Stimulated activated CD8-positive, alpha-beta memory T cell treated with anti-CD3 and anti-CD28 coated beads, Interleukin-15, amount 100 ng/mL, for 48 hours (primary cell): ENCODE measurements at regions not wholly inside any gene's neighbourhood (a gene's known extent, or its start where the extent isn't known, plus 50 kb on each side); places are given as distances from the start of the nearest gene placed in this dataset.
"Not testable (repeated sequence)": the region's sequence is repeated elsewhere in the genome, so short reads cannot be mapped to it uniquely, and the experiment has no call there.

Source experiments
- DNase-seq, 2 donors: peaks; one replicate each; pipeline ENCODE4 v3.0.0-alpha.2; 2020; ENCODE audit warnings: low read depth in 2 of 2

DNA sequence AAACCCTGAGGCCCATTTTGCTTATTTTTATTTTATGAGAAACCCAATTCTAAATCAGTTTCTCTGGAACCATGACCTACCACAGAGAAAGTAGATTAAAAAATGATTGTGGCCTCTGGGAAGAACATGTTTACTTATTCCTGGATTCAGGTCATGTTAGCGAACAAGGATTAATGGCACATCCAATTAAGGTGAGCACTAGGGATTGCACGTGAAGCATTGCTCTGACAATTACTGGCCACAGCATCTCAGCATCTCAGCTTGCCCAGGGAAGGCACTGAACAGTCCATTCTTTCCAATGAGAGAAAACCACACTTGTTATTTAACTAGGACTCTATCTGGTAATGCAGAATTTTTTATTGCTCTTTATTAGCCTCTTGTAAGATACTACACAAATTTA lies 119.8 kb downstream of the ZNF330 start:
- no peak for DNase-seq

DNA sequence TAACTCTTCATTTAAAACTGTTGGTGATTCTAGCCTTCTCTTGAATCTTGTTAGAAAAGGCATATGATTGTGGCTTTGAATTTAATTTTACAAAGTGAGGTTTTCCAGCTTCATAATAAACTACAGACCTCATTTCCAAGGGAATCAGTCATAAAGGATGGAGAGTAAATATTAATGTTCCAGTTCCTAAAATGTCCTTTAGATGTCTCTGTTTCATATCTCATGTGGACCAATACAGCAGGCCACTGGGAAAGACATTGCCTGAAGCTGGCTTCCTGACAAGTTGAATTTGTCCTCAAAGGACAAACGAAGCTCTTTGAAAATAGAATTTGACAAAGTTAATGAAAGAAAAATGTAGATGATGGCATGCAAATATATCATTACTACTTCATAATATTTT lies 125.4 kb downstream of the ZNF330 start:
- DNase-seq = no peak

DNA sequence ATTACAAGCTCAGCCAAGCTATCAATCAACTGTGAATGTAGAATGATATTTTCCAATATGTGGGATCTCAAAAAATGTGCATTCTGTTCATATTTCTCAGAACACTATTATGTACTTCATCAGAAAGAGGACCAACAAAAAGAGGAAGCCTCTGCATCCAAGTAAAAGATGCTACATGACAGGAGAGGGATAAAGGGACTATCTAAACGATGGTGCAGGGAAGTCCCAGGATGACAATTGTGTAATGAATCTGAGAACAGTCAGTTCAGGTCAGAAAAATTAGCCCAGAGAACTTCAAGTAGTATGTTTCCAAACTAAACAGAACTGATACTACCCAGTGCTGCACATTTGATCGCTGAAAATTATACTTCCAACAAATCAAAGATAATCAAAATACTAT lies 127.0 kb downstream of the ZNF330 start:
- no peak for DNase-seq

GRCh38 chr4:141348125-141348524 lies 127.4 kb downstream of the ZNF330 start:
- no peak for DNase-seq

DNA sequence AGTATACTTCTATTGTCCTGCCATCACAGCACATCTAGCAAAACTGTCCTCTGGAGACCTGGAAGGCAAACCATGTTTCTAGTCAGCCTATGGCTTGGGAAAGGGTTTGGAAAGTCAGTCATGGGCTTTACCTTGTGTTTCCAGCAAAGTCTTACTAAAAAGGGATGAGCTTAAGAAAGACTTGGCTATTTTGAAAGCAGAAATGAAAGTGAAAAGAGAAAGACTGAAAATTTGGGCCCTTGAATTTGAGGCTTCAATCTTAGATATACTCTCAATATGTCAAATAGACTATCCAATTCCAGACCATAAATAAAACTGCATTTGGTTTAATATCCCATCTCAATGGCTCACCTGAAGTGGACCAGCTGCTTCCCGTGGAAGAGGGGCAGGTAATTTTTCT lies 127.9 kb downstream of the ZNF330 start:
- no peak for DNase-seq

GRCh38 chr4:141349236-141349635 lies 128.5 kb downstream of the ZNF330 start:
- DNase-seq = no peak

- no peak for DNase-seq
These were observed 129.6 kb downstream of the ZNF330 start for GRCh38 chr4:141350122-141350905.

GRCh38 chr4:141352331-141352730 lies 131.6 kb downstream of the ZNF330 start:
- DNase-seq = no peak

GRCh38 chr4:141352909-141353525 lies 132.3 kb downstream of the ZNF330 start:
- DNase-seq = no peak

DNA sequence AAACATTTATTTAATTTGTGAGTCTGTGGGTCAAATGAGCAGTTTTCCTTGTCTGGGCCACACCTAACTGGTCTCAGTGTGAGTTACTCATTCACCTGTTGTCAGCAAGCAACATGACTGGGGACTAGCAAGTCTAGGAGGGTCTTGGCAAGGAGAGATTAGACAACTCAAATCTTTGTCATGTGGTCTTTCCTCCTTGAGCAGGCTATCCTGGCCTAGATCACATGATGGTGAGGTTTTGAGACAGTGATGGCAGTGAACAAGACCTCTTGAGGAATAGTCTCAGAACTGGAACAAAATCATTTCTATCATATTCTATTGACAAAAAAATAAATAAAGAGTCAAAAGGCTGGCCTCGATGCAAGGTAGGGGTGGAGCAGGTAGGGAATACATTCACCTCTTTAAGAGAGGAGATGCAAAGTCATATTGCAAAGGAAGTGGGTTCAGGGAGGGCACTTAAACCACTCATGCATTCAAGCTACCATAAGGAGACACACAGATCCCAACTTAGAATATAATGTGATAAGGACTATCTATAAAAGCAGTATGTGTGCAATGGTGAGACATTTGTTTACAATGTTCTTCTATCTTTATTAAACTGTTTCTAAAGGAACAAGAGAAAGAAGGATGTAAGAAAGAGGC lies 135.7 kb downstream of the ZNF330 start:
- DNase-seq = no peak

GRCh38 chr4:141356963-141357335 lies 136.3 kb downstream of the ZNF330 start:
- DNase-seq = no peak

- not testable (repeated sequence) for DNase-seq
These were observed 147.5 kb downstream of the ZNF330 start for GRCh38 chr4:141368241-141368640.

DNA sequence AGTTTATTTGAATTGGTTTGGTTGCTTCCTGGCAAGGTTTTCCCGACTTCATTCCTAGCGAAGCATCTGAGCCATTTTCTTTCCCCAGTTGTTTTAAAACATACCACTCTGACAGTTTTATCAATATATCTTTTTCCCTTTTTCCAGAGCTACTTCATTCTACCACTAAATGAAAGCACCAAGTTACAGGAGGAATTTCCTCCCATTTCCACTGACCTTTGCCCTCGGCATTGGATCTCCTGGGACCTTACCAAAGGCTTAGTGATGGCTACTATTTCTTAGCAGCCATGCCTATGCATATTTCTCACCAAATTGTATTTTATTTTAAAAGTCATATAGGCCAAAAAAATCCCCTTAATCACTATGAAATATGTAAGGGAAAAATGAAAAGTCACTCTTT lies 150.5 kb downstream of the ZNF330 start:
- DNase-seq = no peak

GRCh38 chr4:141375855-141376254 lies 155.2 kb downstream of the ZNF330 start:
- no peak for DNase-seq

DNA sequence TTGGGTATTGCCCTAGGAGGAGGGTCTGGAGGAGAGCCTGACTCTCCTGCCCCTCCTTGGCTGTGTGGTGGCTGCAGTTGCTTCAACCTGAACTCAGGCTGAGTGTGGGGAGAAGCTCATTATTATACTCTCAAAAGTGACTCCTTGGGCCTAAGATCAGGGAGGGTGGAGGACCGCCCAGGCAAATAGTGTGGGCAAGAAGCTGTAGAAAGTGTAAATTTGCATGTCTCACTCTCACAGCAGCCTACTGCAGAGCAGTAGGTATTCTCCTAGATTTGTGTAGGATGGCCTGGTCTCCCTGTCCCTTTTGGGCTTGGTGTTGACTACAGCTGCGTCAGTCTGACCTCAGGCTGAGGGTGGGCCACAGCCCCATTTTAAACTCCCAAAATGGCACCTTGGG lies 156.1 kb downstream of the ZNF330 start:
- DNase-seq = no peak

GRCh38 chr4:141387299-141387698 lies 166.6 kb downstream of the ZNF330 start:
- no peak for DNase-seq

GRCh38 chr4:141388481-141388880 lies 167.8 kb downstream of the ZNF330 start:
- DNase-seq = no peak

- no peak for DNase-seq
These were observed 169.0 kb downstream of the ZNF330 start for GRCh38 chr4:141389649-141390048.

DNA sequence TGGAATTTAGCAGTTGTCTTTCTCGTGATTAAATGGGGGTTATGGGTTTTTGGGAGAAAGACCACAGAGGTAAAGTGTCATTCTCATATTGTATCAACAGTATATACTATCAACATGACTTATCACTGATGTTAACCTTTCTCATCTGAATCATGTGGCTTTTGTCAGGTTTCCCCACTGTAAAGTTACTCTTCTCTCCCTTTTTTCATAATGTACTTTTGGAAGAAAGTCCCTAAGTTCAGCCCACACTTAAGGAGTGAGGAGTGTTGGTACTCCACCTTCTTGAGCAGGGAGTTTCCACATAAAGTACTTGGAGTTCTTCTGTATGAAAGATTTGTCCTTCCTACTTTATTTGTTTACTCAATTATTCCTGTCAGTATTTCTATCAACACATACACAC lies 169.9 kb downstream of the ZNF330 start:
- no peak for DNase-seq

DNA sequence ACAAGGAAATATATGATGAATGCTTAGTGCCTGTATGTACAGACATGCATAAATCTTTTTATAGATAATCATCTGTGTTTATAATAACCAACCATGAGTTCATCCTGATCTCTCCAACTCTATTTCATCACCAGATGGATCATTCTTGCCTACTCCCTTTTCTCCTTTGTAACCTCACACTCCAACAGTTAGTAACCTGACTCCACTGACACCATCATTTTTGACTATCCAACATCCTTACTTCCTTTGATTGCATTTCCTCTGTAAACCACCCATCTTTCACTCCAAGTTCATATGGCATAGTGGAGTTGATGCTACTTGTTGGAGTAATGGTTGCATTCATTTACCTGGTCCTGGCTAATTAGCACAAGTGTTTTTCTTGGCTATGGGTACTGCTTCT lies 170.6 kb downstream of the ZNF330 start:
- DNase-seq = no peak

- no peak for DNase-seq
These were observed 171.1 kb downstream of the ZNF330 start for GRCh38 chr4:141391771-141392170.

- no peak for DNase-seq
These were observed 174.6 kb downstream of the ZNF330 start for GRCh38 chr4:141395246-141395830.

DNA sequence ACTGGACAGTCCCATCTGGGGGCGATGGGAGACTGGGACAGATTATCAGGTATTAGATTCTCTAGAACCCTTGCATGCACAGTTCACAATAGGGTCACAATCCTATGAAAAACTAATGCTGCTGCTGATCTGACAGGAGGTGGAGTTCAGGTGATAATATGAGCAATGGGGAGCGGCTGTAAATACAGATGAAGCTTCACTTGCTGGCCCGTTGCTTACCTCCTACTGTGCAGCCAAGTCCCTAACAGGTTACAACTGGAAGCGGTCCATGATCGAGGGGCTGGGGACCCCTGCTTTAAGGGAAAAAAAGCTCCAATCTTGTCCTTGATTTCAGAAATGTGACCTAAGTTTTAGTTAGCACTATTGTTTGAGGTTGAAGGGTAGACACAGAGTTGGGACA lies 175.2 kb downstream of the ZNF330 start:
- DNase-seq = no peak
